ENCODE measurements at regions not wholly inside any gene's neighbourhood (a gene's known extent, or its start where the extent isn't known, plus 50 kb on each side); places are given as distances from the start of the nearest gene placed in this dataset.

DNA sequence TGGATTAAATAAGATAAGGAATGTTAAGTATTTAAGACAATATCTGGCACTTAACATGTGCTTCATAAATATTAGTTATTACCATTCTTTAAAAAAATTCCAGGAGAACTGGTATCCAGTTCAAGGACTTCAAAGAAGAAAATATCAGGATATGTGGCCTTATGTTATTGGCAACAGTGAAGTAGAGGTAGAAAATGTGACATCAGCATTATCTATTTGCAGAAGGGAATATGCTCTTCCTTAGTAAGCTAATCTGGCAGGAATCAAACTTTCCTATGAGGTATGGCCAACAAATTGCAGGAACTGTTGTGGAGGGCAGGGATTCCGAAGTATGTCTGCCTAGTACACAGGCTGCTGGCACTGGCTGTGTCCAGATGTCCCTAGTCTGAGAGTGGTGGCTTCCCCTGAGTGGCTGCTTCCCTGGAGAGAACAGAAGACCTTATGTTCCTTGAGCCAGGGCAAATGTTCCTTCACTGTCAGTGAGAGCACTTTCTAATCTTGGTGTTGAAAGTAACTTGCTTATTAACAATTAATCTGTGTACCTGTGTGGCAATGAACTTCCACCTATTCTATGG is 351.7 kb upstream of the THRB start:
- TF ChIP-seq JUN (IDR thresholded peaks at IDR 0.05; ENCODE audit: low read depth, low read length) (no peak), POLR2A (IDR thresholded peaks at IDR 0.05; ENCODE audit: control extremely low read depth in 1 of 2, low read depth in 2 of 2, low read length in 2 of 2) (no peak)

Data from H1 (cell line).